A549 (cell line): ENCODE measurements at regions not wholly inside any gene's neighbourhood (a gene's known extent, or its start where the extent isn't known, plus 50 kb on each side); places are given as distances from the start of the nearest gene placed in this dataset.
"Not testable (repeated sequence)": the region's sequence is repeated elsewhere in the genome, so short reads cannot be mapped to it uniquely, and the experiment has no call there.

Experiments
- BHLHE40 ChIP-seq: IDR thresholded peaks from 2 replicates; pipeline ENCODE4 v1.6.1; 2012; ENCODE audit warnings: low read depth, low read length, inconsistent platforms
- CBX2 ChIP-seq: fragments of 200-600 bp; sonication (generic); IDR thresholded peaks from 2 replicates; pipeline ENCODE4 v1.6.1; 2016; ENCODE audit warnings: low read depth, mild to moderate bottlenecking, borderline replicate concordance
- CBX8 ChIP-seq: fragments of 200-600 bp; sonication (generic); IDR thresholded peaks from 2 replicates; pipeline ENCODE4 v1.6.1; 2016
- CTCF ChIP-seq: fragments of >200 bp; sonication (Bioruptor Twin); formaldehyde crosslinking; IDR thresholded peaks from 3 replicates; pipeline ENCODE4 v1.5.1; 2016
- EP300 ChIP-seq, 2 experiments: fragments of >200 bp; sonication (Bioruptor Twin); formaldehyde crosslinking; IDR thresholded peaks; 2 replicates in 1 of 2; 3 replicates in 1 of 2; pipeline ENCODE4 v1.6.1; 2016 to 2017
- HMGXB4 ChIP-seq: fragments of 250-450 bp; sonication (Bioruptor Pico); IDR thresholded peaks from 2 replicates; pipeline ENCODE4 v1.5.0; 2021; ENCODE audit warnings: mild to moderate bottlenecking, moderate library complexity, borderline replicate concordance
- JUNB ChIP-seq: fragments of >200 bp; sonication (Bioruptor Twin); formaldehyde crosslinking; IDR thresholded peaks from 2 replicates; pipeline ENCODE4 v1.6.1; 2016
- NPAS2 ChIP-seq: fragments of 250-450 bp; sonication (Bioruptor Pico); IDR thresholded peaks from 2 replicates; pipeline ENCODE4 v1.8.0; 2022; ENCODE audit warnings: mild to moderate bottlenecking, moderate library complexity, borderline replicate concordance
- POLR2A ChIP-seq: IDR thresholded peaks from 2 replicates; pipeline ENCODE4 v1.6.1; 2012; ENCODE audit warnings: mild to moderate bottlenecking, low read length
- RAD21 ChIP-seq, 2 experiments: fragments of >200 bp in 1 of 2; sonication (Bioruptor Twin) in 1 of 2; formaldehyde crosslinking in 1 of 2; IDR thresholded peaks in 1 of 2; conservative IDR thresholded peaks in 1 of 2; 2 replicates in 1 of 2; 3 replicates in 1 of 2; pipeline ENCODE4 v1.6.1; 2012 to 2018; ENCODE audit warnings: inconsistent platforms in 1 of 2
- RCOR1 ChIP-seq: fragments of 150-350 bp; IDR thresholded peaks from 2 replicates; pipeline ENCODE4 v1.6.1; 2014; ENCODE audit warnings: antibody characterized with exemption, low read length, low read depth
- RNF2 ChIP-seq: fragments of 200-600 bp; sonication (generic); IDR thresholded peaks from 2 replicates; pipeline ENCODE4 v1.6.1; 2016; ENCODE audit warnings: low read depth, mild to moderate bottlenecking, antibody characterized with exemption, moderate library complexity, borderline replicate concordance
- TF ChIP-seq, protein P1 (sequence below): IDR thresholded peaks from 2 replicates; pipeline ENCODE4 v1.6.1; 2012

GRCh38 chr9:104394901-104395300 is 109.2 kb upstream of the OR13F1 start:
- not testable (repeated sequence) for TF ChIP-seq CBX2; RAD21 (conservative IDR thresholded peaks at IDR 0.05 in 1 of 2, IDR thresholded peaks at IDR 0.05 in 1 of 2); RNF2; CBX8; JUNB; POLR2A; NPAS2; EP300 (IDR thresholded peaks at IDR 0.05); HMGXB4 (CRISPR knock-in tag); RCOR1; BHLHE40
- 0 out of 3 replicates have a peak, but pooled peaks have one; percentile 12 for TF ChIP-seq CTCF
- TF ChIP-seq, protein P1, sequence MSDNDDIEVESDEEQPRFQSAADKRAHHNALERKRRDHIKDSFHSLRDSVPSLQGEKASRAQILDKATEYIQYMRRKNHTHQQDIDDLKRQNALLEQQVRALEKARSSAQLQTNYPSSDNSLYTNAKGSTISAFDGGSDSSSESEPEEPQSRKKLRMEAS: not testable (repeated sequence)
